HG03175 (cell line): ENCODE measurements at regions not wholly inside any gene's neighbourhood (a gene's known extent, or its start where the extent isn't known, plus 50 kb on each side); places are given as distances from the start of the nearest gene placed in this dataset.
A peak's percentile ranks its signal among the peaks of the same experiment; 100 is the strongest.
"Not testable (repeated sequence)": the region's sequence is repeated elsewhere in the genome, so short reads cannot be mapped to it uniquely, and the experiment has no call there.

ENCODE experiments used
- ATAC-seq: cut with Tn5 transposase; IDR thresholded peaks from one replicate; pipeline ENCODE4 v1.9.1; 2021; ENCODE audit warnings: mild to moderate bottlenecking, moderate library complexity; ENCODE audit not compliant: unreplicated experiment

- ATAC-seq, result no peak
Observed at GRCh38 chr6:154920495-154921200, 74.5 kb upstream of the TIAM2 start.

GRCh38 chr6:154921482-154921881, 73.6 kb upstream of the TIAM2 start:
- ATAC-seq, result peak; percentile 54

- ATAC-seq, result no peak
Observed at GRCh38 chr6:154923199-154923869, 71.8 kb upstream of the TIAM2 start.

- no peak for ATAC-seq
Observed at GRCh38 chr6:154925130-154925529, 70.0 kb upstream of the TIAM2 start.

GRCh38 chr6:154926366-154926765, 68.7 kb upstream of the TIAM2 start:
- ATAC-seq, result no peak

GRCh38 chr6:154928325-154928922, 66.7 kb upstream of the TIAM2 start:
- ATAC-seq, result no peak

GRCh38 chr6:154930451-154930851, 64.7 kb upstream of the TIAM2 start:
- ATAC-seq, result no peak

GRCh38 chr6:154931711-154932424, 63.2 kb upstream of the TIAM2 start:
- no peak for ATAC-seq

- no peak for ATAC-seq
Observed at GRCh38 chr6:154932515-154933027, 62.5 kb upstream of the TIAM2 start.

- no peak for ATAC-seq
Observed at GRCh38 chr6:154933181-154933827, 61.8 kb upstream of the TIAM2 start.

- ATAC-seq, result no peak
Observed at GRCh38 chr6:154937306-154938220, 57.6 kb upstream of the TIAM2 start.

- ATAC-seq, result no peak
Observed at GRCh38 chr6:154938221-154938580, 56.9 kb upstream of the TIAM2 start.

GRCh38 chr6:154938727-154939285, 56.3 kb upstream of the TIAM2 start:
- ATAC-seq, result not testable (repeated sequence)

- ATAC-seq, result no peak
Observed at GRCh38 chr6:154942770-154943169, 52.3 kb upstream of the TIAM2 start.

- no peak for ATAC-seq
Observed at GRCh38 chr6:154945271-154945890, 49.7 kb upstream of the TIAM2 start.
